GM18519 (cell line): ENCODE measurements at regions not wholly inside any gene's neighbourhood (a gene's known extent, or its start where the extent isn't known, plus 50 kb on each side); places are given as distances from the start of the nearest gene placed in this dataset.
"Not testable (repeated sequence)": the region's sequence is repeated elsewhere in the genome, so short reads cannot be mapped to it uniquely, and the experiment has no call there.

Experiments
- ATAC-seq: cut with Tn5 transposase; IDR thresholded peaks from one replicate; pipeline ENCODE4 v1.9.1; 2021; ENCODE audit warnings: mild to moderate bottlenecking, moderate library complexity; ENCODE audit not compliant: unreplicated experiment, low FRiP score

- no peak for ATAC-seq
These were observed 507.4 kb upstream of the SMC2 start for GRCh38 chr9:103586721-103587120.

GRCh38 chr9:103601287-103601686, 492.8 kb upstream of the SMC2 start:
- ATAC-seq = no peak

DNA sequence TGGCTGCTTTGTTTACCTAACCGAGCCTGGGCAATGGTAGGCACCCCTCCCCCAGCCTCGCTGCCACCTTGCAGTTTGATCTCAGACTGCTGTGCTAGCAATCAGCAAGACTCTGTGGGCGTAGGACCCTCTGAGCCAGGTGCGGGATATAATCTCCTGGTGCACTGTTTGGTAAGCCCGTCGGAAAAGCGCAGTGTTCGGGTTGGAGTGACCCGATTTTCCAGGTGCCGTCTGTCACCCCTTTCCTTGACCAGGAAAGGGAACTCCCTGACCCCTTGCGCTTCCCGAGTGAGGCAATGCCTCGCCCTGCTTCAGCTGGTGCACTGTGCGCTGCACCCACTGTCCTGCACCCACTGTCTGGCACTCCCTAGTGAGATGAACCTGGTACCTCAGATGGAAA, 482.2 kb upstream of the SMC2 start:
- not testable (repeated sequence) for ATAC-seq

DNA sequence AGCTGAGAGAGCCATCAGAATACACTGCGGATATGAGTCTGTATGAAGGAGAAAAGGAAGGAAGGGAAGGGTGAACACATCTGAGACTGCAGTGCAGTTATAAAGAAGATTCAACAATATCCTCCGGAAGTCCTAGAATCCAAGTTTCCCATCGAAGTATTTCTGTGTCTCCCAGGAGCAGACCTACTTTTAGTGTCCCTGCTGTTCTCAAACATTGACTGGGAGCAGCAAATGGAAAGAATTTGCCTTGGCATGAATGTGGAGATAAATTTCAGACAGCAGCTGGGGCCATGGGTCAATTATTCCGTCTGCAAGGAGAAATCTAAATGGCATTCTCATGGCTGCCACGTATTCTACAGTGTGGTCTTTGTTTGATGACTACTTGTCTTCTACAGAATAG, 478.1 kb upstream of the SMC2 start:
- ATAC-seq = no peak

DNA sequence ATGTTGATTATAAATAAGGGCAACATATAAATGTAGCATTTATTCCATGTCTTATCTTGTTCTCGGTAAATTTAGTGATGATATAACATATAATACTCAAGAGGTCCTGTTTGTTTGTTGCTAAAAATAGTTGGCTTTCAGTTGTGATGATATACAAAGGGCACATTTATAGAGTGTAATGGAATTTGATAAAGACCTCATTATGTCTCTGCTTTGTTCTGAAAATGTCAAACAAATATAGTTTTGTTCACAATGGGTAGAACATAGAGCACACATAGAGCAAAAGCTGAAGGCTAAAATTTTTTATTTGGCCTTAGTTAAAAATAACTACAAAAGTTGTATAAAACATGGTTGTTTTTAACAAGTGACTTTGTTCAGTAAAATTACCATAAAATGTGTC, 477.1 kb upstream of the SMC2 start:
- no peak for ATAC-seq

DNA sequence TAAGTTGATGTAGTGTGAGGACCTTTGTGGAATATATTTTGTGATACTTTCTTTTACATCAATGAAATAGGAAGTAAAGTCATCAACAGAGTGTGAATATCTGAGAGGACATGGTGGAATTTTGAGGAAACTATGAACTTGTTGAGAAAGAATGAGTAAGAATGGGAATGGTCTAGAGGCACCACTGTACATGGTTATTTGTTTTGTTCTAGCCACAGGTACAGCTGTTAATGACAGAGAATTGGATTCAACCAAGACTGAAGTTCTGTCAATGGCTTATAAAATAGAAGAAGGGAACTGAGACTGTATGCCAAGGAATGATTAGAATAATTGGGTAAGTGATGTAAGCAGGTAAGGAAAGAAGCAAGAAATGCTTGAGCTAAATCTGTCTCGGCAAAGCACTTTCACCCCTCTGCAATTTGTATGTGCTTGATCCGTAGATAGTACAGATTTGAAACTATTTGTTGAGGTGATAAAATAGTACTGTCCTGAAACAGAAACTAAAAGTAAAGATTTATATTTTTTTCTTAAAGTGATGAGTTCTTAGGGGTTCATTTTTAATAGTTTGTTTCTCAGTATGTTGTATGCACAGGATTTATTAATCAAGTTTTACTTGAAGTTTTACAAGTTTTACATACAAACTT, 468.8 kb upstream of the SMC2 start:
- ATAC-seq = no peak

GRCh38 chr9:103627731-103628130, 466.4 kb upstream of the SMC2 start:
- ATAC-seq = no peak

- no peak for ATAC-seq
These were observed 445.0 kb upstream of the SMC2 start for GRCh38 chr9:103649086-103649485.

GRCh38 chr9:103658156-103658555, 436.0 kb upstream of the SMC2 start:
- no peak for ATAC-seq

- no peak for ATAC-seq
These were observed 433.3 kb upstream of the SMC2 start for GRCh38 chr9:103660830-103661229.

GRCh38 chr9:103661663-103662062, 432.4 kb upstream of the SMC2 start:
- ATAC-seq = no peak

GRCh38 chr9:103669296-103669695, 424.8 kb upstream of the SMC2 start:
- no peak for ATAC-seq

- no peak for ATAC-seq
These were observed 419.8 kb upstream of the SMC2 start for GRCh38 chr9:103674271-103674670.

- ATAC-seq = no peak
These were observed 413.5 kb upstream of the SMC2 start for GRCh38 chr9:103680581-103680980.

GRCh38 chr9:103681435-103681834, 412.7 kb upstream of the SMC2 start:
- ATAC-seq = no peak

GRCh38 chr9:103700195-103700962, 393.7 kb upstream of the SMC2 start:
- no peak for ATAC-seq

DNA sequence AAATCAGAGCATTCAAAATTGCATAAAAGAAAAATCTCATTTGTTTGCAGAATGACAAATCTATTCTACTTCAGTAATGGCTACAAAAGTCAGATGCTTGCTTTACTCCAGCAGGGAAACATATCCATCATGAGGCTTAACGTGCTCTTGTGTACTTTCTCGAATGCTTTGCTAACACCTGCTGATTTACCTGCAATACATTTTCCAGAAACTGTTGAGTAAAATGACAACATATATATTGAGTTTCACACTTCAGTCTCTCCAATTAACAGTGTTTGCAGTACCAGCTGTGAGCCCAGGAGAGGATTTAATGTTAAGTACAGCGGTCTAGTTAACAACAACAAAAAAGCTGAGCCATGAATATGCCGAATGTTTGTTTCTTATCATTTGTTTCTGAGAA, 391.5 kb upstream of the SMC2 start:
- no peak for ATAC-seq

GRCh38 chr9:103707181-103707580, 386.9 kb upstream of the SMC2 start:
- ATAC-seq = no peak

- no peak for ATAC-seq
These were observed 384.7 kb upstream of the SMC2 start for GRCh38 chr9:103709366-103709765.

GRCh38 chr9:103713631-103714030, 380.5 kb upstream of the SMC2 start:
- no peak for ATAC-seq

- ATAC-seq = no peak
These were observed 379.1 kb upstream of the SMC2 start for GRCh38 chr9:103714992-103715391.

- no peak for ATAC-seq
These were observed 373.1 kb upstream of the SMC2 start for GRCh38 chr9:103721056-103721455.
